HG02973 (cell line): ENCODE measurements at regions not wholly inside any gene's neighbourhood (a gene's known extent, or its start where the extent isn't known, plus 50 kb on each side); places are given as distances from the start of the nearest gene placed in this dataset.
"Not testable (repeated sequence)": the region's sequence is repeated elsewhere in the genome, so short reads cannot be mapped to it uniquely, and the experiment has no call there.

Experiments used
- ATAC-seq: cut with Tn5 transposase; IDR thresholded peaks from one replicate; pipeline ENCODE4 v1.9.1; 2021; ENCODE audit warnings: moderate library complexity; ENCODE audit not compliant: unreplicated experiment

- ATAC-seq = no peak
These were observed 97.2 kb upstream of the IPO5 start for GRCh38 chr13:97856304-97856675.

- no peak for ATAC-seq
These were observed 95.3 kb upstream of the IPO5 start for GRCh38 chr13:97858161-97858560.

GRCh38 chr13:97866346-97866745 is 87.1 kb upstream of the IPO5 start:
- ATAC-seq = no peak

GRCh38 chr13:97866751-97867150 is 86.7 kb upstream of the IPO5 start:
- ATAC-seq = no peak

GRCh38 chr13:97873398-97873797 is 80.1 kb upstream of the IPO5 start:
- no peak for ATAC-seq

- ATAC-seq = no peak
These were observed 78.3 kb upstream of the IPO5 start for GRCh38 chr13:97875218-97875617.

- ATAC-seq = no peak
These were observed 77.6 kb upstream of the IPO5 start for GRCh38 chr13:97875911-97876310.

- no peak for ATAC-seq
These were observed 74.8 kb upstream of the IPO5 start for GRCh38 chr13:97878431-97879375.

- ATAC-seq = no peak
These were observed 73.7 kb upstream of the IPO5 start for GRCh38 chr13:97879646-97880310.

- no peak for ATAC-seq
These were observed 73.2 kb upstream of the IPO5 start for GRCh38 chr13:97880311-97880675.

GRCh38 chr13:97881556-97881955 is 71.9 kb upstream of the IPO5 start:
- no peak for ATAC-seq

GRCh38 chr13:97883396-97883795 is 70.1 kb upstream of the IPO5 start:
- ATAC-seq = no peak

GRCh38 chr13:97884707-97885468 is 68.6 kb upstream of the IPO5 start:
- ATAC-seq = no peak

- ATAC-seq = no peak
These were observed 67.8 kb upstream of the IPO5 start for GRCh38 chr13:97885641-97886040.

- no peak for ATAC-seq
These were observed 63.7 kb upstream of the IPO5 start for GRCh38 chr13:97889803-97890202.

- ATAC-seq = no peak
These were observed 62.9 kb upstream of the IPO5 start for GRCh38 chr13:97890573-97890972.

GRCh38 chr13:97891964-97892363 is 61.5 kb upstream of the IPO5 start:
- not testable (repeated sequence) for ATAC-seq

- ATAC-seq = no peak
These were observed 60.8 kb upstream of the IPO5 start for GRCh38 chr13:97892717-97893116.

- ATAC-seq = no peak
These were observed 58.1 kb upstream of the IPO5 start for GRCh38 chr13:97895383-97895782.

GRCh38 chr13:97896446-97896845 is 57.0 kb upstream of the IPO5 start:
- no peak for ATAC-seq

GRCh38 chr13:97901716-97902115 is 51.8 kb upstream of the IPO5 start:
- ATAC-seq = no peak
